Trophoblast cell (in vitro differentiated cells and primary cell): ENCODE measurements at regions not wholly inside any gene's neighbourhood (a gene's known extent, or its start where the extent isn't known, plus 50 kb on each side); places are given as distances from the start of the nearest gene placed in this dataset.
"Not testable (repeated sequence)": the region's sequence is repeated elsewhere in the genome, so short reads cannot be mapped to it uniquely, and the experiment has no call there.

Source experiments
- DNase-seq, 2 donors: peaks; one replicate each; pipeline ENCODE4 v3.0.0-alpha.2; 2016
- H2AFZ ChIP-seq: 2 replicates; pipeline ENCODE4 v1.6.1; 2013; ENCODE audit warnings: low read length, moderate library complexity, mild to moderate bottlenecking; ENCODE audit not compliant: insufficient read depth, poor library complexity
- H2AK5ac ChIP-seq: 2 replicates; pipeline ENCODE4 v1.6.1; 2013; ENCODE audit warnings: mild to moderate bottlenecking, low read length
- H2BK120ac ChIP-seq: 2 replicates; pipeline ENCODE4 v1.6.1; 2013; ENCODE audit warnings: low read length, mild to moderate bottlenecking, moderate library complexity; ENCODE audit not compliant: insufficient read depth, poor library complexity
- H2BK12ac ChIP-seq: 2 replicates; pipeline ENCODE4 v1.6.1; 2013; ENCODE audit warnings: mild to moderate bottlenecking, low read length, moderate library complexity
- H2BK5ac ChIP-seq: 2 replicates; pipeline ENCODE4 v1.6.1; 2013; ENCODE audit warnings: low read length, low read depth, moderate library complexity, mild to moderate bottlenecking; ENCODE audit not compliant: poor library complexity
- H3K14ac ChIP-seq: 2 replicates; pipeline ENCODE4 v1.6.1; 2013; ENCODE audit warnings: mild to moderate bottlenecking, low read length
- H3K18ac ChIP-seq: 2 replicates; pipeline ENCODE4 v1.6.1; 2013; ENCODE audit warnings: mild to moderate bottlenecking, low read length
- H3K23ac ChIP-seq: 2 replicates; pipeline ENCODE4 v1.6.1; 2013; ENCODE audit warnings: low read length
- H3K27ac ChIP-seq: 2 replicates; pipeline ENCODE4 v1.5.1; 2013; ENCODE audit warnings: low read depth, mild to moderate bottlenecking, inconsistent platforms, low read length, moderate library complexity
- H3K27me3 ChIP-seq: 2 replicates; pipeline ENCODE4 v1.6.1; 2013; ENCODE audit warnings: inconsistent platforms, mild to moderate bottlenecking, low read length, moderate library complexity; ENCODE audit not compliant: insufficient read depth
- H3K36me3 ChIP-seq, 2 experiments: 1 replicate in 1 of 2; 2 replicates in 1 of 2; pipeline ENCODE4 v1.6.1; 2013; ENCODE audit warnings: low read length in 2 of 2, mild to moderate bottlenecking in 2 of 2, moderate library complexity in 1 of 2; ENCODE audit not compliant: insufficient read depth in 2 of 2, control insufficient read depth in 1 of 2
- H3K4ac ChIP-seq: 2 replicates; pipeline ENCODE4 v1.6.1; 2013; ENCODE audit warnings: low read depth, mild to moderate bottlenecking, low read length, moderate library complexity
- H3K4me1 ChIP-seq, 2 experiments: 1 replicate in 1 of 2; 2 replicates in 1 of 2; pipeline ENCODE4 v1.6.1; 2013; ENCODE audit warnings: low read length in 2 of 2, mild to moderate bottlenecking in 2 of 2, moderate library complexity in 1 of 2; ENCODE audit not compliant: insufficient read depth in 2 of 2, control insufficient read depth in 1 of 2
- H3K4me2 ChIP-seq: 2 replicates; pipeline ENCODE4 v1.6.1; 2013; ENCODE audit warnings: inconsistent platforms, mild to moderate bottlenecking, low read length, moderate library complexity
- H3K4me3 ChIP-seq: 2 replicates; pipeline ENCODE4 v1.5.1; 2013; ENCODE audit warnings: mild to moderate bottlenecking, low read depth, low read length, inconsistent platforms
- H3K79me1 ChIP-seq: one replicate; pipeline ENCODE4 v1.6.1; 2013; ENCODE audit warnings: low read length
- H3K79me2 ChIP-seq: 2 replicates; pipeline ENCODE4 v1.6.1; 2013; ENCODE audit warnings: low read length, mild to moderate bottlenecking; ENCODE audit not compliant: control insufficient read depth, insufficient read depth, poor library complexity
- H3K9ac ChIP-seq: 2 replicates; pipeline ENCODE4 v1.6.1; 2013; ENCODE audit warnings: mild to moderate bottlenecking, low read length
- H3K9me3 ChIP-seq: 2 replicates; pipeline ENCODE4 v1.6.1; 2013; ENCODE audit warnings: low read depth, mild to moderate bottlenecking, control low read depth, inconsistent platforms, low read length; ENCODE audit not compliant: insufficient read depth
- H4K12ac ChIP-seq: 2 replicates; pipeline ENCODE4 v1.6.1; 2013; ENCODE audit warnings: low read depth, mild to moderate bottlenecking, low read length, moderate library complexity
- H4K8ac ChIP-seq: 2 replicates; pipeline ENCODE4 v1.6.1; 2013; ENCODE audit warnings: low read depth, mild to moderate bottlenecking, low read length, moderate library complexity
- H4K91ac ChIP-seq: one replicate; pipeline ENCODE4 v1.6.1; 2013; ENCODE audit warnings: low read depth, mild to moderate bottlenecking, low read length, moderate library complexity
- WGBS: extraction: QIAGEN DNeasy Blood & Tissue Kit; methylation state at CpG from one replicate; pipeline ENCODE4 v1.1.7; 2013; ENCODE audit warnings: missing lambda C conversion rate; ENCODE audit not compliant: insufficient read length, insufficient coverage; ENCODE audit errors: extremely low coverage; 5-methylcytosine and 5-hydroxymethylcytosine counted together

GRCh38 chr2:87311896-87312441 lies 290.3 kb upstream of the PLGLB1 start:
- not testable (repeated sequence) for H2AK5ac ChIP-seq
- no CpG with 5 or more reads among the region's 6 CpGs for WGBS

DNA sequence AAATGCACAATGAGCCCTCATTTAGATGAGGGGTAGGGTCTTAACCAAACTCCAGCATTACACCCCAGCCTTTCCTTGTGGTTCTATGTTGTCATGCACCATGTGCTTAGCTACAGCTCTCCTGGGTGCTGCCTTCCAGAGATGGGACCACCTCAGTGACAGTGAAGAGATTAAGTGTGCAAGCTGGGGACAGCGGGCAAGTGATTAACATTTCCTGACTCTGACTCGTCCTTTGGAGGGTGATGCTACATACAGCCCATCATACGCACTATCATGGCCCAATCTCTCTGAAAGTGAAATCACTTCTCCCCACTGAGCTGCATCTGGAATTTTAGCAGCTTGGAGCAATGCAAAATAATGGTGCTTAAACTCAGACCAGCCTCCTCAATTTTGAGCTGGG lies 293.0 kb upstream of the PLGLB1 start:
- no CpG with 5 or more reads among the region's 3 CpGs for WGBS
- H3K23ac ChIP-seq, H2BK5ac ChIP-seq, H2BK120ac ChIP-seq, H3K14ac ChIP-seq, H2AK5ac ChIP-seq, H2BK12ac ChIP-seq, H2AFZ ChIP-seq, H3K18ac ChIP-seq, H4K91ac ChIP-seq, H3K9me3 ChIP-seq, H3K4ac ChIP-seq, H3K27me3 ChIP-seq, H3K4me2 ChIP-seq, H3K79me2 ChIP-seq, H3K4me3 ChIP-seq, H3K36me3 ChIP-seq, H3K4me1 ChIP-seq, H4K8ac ChIP-seq, H3K79me1 ChIP-seq, DNase-seq, H3K27ac ChIP-seq, H3K9ac ChIP-seq, H4K12ac ChIP-seq: not testable (repeated sequence)

More at GRCh38 chr2:87311896-87312441, 290.3 kb upstream of the PLGLB1 start:
- H2BK12ac ChIP-seq, H3K9ac ChIP-seq, H3K79me1 ChIP-seq, DNase-seq, H3K23ac ChIP-seq, H3K4me1 ChIP-seq, H2BK5ac ChIP-seq, H3K18ac ChIP-seq, H3K27me3 ChIP-seq, H3K14ac ChIP-seq, H3K27ac ChIP-seq, H4K8ac ChIP-seq, H3K36me3 ChIP-seq, H3K79me2 ChIP-seq, H3K9me3 ChIP-seq, H2AFZ ChIP-seq, H3K4me3 ChIP-seq, H2BK120ac ChIP-seq, H3K4me2 ChIP-seq, H4K12ac ChIP-seq, H3K4ac ChIP-seq, H4K91ac ChIP-seq: not testable (repeated sequence)

- not testable (repeated sequence) for H4K12ac ChIP-seq, H2AK5ac ChIP-seq, H3K79me1 ChIP-seq, H3K79me2 ChIP-seq, H3K4me1 ChIP-seq, H3K4me3 ChIP-seq, H4K8ac ChIP-seq, H3K27me3 ChIP-seq, H3K23ac ChIP-seq, H3K18ac ChIP-seq, H4K91ac ChIP-seq, H3K27ac ChIP-seq, H2BK12ac ChIP-seq, DNase-seq, H2AFZ ChIP-seq, H2BK5ac ChIP-seq, H3K4me2 ChIP-seq, H3K4ac ChIP-seq, H2BK120ac ChIP-seq, H3K36me3 ChIP-seq, H3K9me3 ChIP-seq, H3K9ac ChIP-seq, H3K14ac ChIP-seq
- WGBS = no CpG with 5 or more reads among the region's 6 CpGs
These were observed 293.7 kb upstream of the PLGLB1 start for GRCh38 chr2:87315183-87315902.

GRCh38 chr2:87317193-87317592 lies 295.5 kb upstream of the PLGLB1 start:
- H2AFZ ChIP-seq, H4K12ac ChIP-seq, H3K18ac ChIP-seq, H3K4me3 ChIP-seq, H3K14ac ChIP-seq, H3K79me1 ChIP-seq, H2BK120ac ChIP-seq, H3K79me2 ChIP-seq, H2AK5ac ChIP-seq, H3K4me2 ChIP-seq, H2BK12ac ChIP-seq, H3K9me3 ChIP-seq, H3K36me3 ChIP-seq, H3K4ac ChIP-seq, H4K8ac ChIP-seq, H3K9ac ChIP-seq, H3K23ac ChIP-seq, H4K91ac ChIP-seq, H3K27ac ChIP-seq, H3K4me1 ChIP-seq, DNase-seq, H3K27me3 ChIP-seq, H2BK5ac ChIP-seq: not testable (repeated sequence)
- WGBS = no CpG with 5 or more reads among the region's 1 CpG
